ENCODE measurements at regions not wholly inside any gene's neighbourhood (a gene's known extent, or its start where the extent isn't known, plus 50 kb on each side); places are given as distances from the start of the nearest gene placed in this dataset.
"Not testable (repeated sequence)": the region's sequence is repeated elsewhere in the genome, so short reads cannot be mapped to it uniquely, and the experiment has no call there.

DNA sequence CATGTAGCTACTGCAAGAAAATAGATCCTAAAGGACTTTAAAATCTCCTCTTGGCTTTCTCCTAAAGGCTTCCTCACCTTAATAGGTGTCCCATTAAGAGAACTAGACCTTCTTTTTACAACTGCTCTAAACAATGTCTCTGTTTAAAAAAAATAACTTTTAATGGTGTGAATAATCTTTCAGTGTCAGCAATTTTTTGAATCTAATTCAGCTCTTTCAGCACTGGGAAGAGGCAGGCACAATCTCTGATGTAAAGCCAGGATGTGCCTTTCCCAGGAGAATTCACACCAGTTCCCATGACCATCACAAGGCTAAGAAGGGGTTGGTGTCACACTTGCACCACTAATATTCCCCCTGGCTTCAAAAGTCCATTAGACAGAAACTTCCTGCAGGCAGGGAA, 254.6 kb downstream of the XPNPEP1 start:
- Histone ChIP-seq H3K4me1 (ENCODE audit: low read depth) (no peaks in the 10 kb centered on the region), H3K27me3 (no peaks in the 10 kb centered on the region), H3K27ac (no peak overlapping the region), H3K4me3 (no peak overlapping the region), H3K36me3 (no peaks in the 10 kb centered on the region), H3K9me3 (ENCODE audit: low read depth) (no peaks in the 10 kb centered on the region)
- DNase-seq (ENCODE audit: low read depth in 1 of 2, low spot score in 1 of 2) = no peak
- TF ChIP-seq, protein P1, sequence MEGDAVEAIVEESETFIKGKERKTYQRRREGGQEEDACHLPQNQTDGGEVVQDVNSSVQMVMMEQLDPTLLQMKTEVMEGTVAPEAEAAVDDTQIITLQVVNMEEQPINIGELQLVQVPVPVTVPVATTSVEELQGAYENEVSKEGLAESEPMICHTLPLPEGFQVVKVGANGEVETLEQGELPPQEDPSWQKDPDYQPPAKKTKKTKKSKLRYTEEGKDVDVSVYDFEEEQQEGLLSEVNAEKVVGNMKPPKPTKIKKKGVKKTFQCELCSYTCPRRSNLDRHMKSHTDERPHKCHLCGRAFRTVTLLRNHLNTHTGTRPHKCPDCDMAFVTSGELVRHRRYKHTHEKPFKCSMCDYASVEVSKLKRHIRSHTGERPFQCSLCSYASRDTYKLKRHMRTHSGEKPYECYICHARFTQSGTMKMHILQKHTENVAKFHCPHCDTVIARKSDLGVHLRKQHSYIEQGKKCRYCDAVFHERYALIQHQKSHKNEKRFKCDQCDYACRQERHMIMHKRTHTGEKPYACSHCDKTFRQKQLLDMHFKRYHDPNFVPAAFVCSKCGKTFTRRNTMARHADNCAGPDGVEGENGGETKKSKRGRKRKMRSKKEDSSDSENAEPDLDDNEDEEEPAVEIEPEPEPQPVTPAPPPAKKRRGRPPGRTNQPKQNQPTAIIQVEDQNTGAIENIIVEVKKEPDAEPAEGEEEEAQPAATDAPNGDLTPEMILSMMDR (IDR thresholded peaks at IDR 0.05; ENCODE audit: low read depth, low read length) = no peak

DNA sequence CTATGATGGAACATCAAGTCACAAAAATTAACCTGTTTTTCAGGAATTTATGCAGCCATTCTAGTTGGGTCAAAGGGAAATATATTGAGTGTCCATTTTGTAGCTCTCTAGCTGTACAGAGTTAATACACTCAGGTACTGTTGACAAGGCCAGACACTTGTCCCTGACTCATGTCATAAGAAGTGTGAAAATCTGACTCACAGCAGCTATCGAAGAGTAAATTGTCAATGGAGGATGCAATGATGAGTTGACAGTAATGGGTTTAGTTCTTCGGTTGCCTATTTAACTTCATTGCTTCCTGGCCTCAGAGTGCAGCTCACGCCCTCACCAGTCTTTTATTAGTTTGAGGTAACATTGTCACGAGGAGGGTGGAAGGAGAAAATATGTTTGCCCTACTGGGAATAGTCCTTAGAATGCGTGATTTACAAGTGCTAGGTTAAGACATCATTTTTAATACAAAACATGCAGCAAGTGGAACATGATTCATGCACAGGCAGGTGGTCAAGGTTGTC, 255.1 kb downstream of the XPNPEP1 start:
- H3K4me3 ChIP-seq = no peak overlapping the region
- DNase-seq (ENCODE audit: low read depth in 1 of 2, low spot score in 1 of 2) = no peak
- no peaks in the 10 kb centered on the region for H3K9me3 ChIP-seq (ENCODE audit: low read depth)
- no peaks in the 10 kb centered on the region for H3K36me3 ChIP-seq
- no peaks in the 10 kb centered on the region for H3K4me1 ChIP-seq (ENCODE audit: low read depth)
- H3K27me3 ChIP-seq = no peaks in the 10 kb centered on the region
- TF ChIP-seq, protein P1 (IDR thresholded peaks at IDR 0.05; ENCODE audit: low read depth, low read length) = no peak
- H3K27ac ChIP-seq = no peak overlapping the region

DNA sequence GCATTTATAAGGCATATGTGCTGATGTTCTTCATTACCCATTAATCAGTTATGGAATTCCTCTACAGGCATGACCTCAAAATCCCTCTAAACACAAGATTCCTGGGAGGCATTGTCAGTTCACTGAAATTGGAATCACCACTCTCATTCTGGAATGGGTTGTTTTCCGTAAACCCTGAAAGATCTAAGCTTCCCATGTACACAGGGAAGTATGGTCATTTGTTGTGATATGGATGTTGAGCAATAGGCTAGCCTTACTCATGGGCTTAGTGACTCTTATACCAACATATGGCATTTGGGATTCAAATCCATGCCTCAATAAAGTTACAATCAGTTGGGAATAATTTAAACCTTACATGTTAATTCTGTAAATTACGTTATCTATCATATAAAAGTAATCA, 258.0 kb downstream of the XPNPEP1 start:
- Histone ChIP-seq H3K27me3 (no peaks in the 10 kb centered on the region), H3K27ac (no peak overlapping the region), H3K4me1 (ENCODE audit: low read depth) (no peaks in the 10 kb centered on the region), H3K4me3 (no peak overlapping the region), H3K9me3 (ENCODE audit: low read depth) (no peaks in the 10 kb centered on the region), H3K36me3 (no peaks in the 10 kb centered on the region)
- DNase-seq (ENCODE audit: low read depth in 1 of 2, low spot score in 1 of 2) = no peak
- TF ChIP-seq, protein P1 (IDR thresholded peaks at IDR 0.05; ENCODE audit: low read depth, low read length) = no peak

DNA sequence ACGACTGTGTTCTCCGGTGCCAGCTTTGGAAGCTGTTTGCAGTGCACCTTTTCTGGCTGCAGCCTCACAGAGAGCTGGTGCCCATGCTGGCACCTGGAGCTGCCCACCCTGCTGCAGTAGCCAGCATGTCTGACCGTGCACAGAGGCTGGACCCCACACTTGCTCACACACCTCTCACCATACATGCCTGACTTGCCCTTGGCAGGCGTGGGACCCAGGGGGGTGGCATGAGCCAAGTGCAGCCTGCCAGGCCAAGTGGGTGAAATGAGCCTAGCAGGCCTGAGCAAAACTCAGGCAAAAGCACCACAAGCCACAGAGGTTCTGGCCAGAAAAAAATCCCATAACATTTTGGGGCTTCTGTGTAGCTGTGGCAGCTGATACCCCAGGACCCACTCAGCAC, 258.8 kb downstream of the XPNPEP1 start:
- Histone ChIP-seq H3K4me1 (ENCODE audit: low read depth) (no peaks in the 10 kb centered on the region), H3K27me3 (no peaks in the 10 kb centered on the region), H3K36me3 (no peaks in the 10 kb centered on the region), H3K9me3 (ENCODE audit: low read depth) (no peaks in the 10 kb centered on the region), H3K4me3 (no peak overlapping the region), H3K27ac (no peak overlapping the region)
- TF ChIP-seq, protein P1 (IDR thresholded peaks at IDR 0.05; ENCODE audit: low read depth, low read length) = no peak
- DNase-seq (ENCODE audit: low read depth in 1 of 2, low spot score in 1 of 2) = no peak

DNA sequence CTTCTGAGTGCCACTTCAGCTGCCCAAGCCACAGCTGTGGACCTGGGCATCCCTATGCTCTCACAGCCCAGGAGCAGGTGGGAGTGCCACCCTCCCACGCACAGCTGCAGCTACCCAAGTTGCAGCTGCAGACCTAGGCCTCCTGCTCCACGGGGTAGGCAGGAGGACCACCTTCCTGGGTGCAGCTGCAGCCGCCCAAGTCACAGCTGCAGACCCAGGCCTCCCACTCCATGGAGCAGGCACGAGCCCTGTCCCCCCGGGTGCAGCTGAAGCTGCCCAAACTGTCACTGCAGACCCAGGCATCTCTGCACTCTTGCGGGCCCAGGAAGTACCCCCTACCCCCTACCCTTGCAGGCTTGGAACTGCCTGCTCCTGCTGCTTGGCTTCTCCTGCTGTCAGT, 260.2 kb downstream of the XPNPEP1 start:
- H3K27me3 ChIP-seq = no peaks in the 10 kb centered on the region
- no peak for DNase-seq (ENCODE audit: low read depth in 1 of 2, low spot score in 1 of 2)
- H3K4me3 ChIP-seq = no peak overlapping the region
- H3K9me3 ChIP-seq (ENCODE audit: low read depth) = no peaks in the 10 kb centered on the region
- no peaks in the 10 kb centered on the region for H3K4me1 ChIP-seq (ENCODE audit: low read depth)
- TF ChIP-seq, protein P1 (IDR thresholded peaks at IDR 0.05; ENCODE audit: low read depth, low read length) = no peak
- H3K27ac ChIP-seq = no peak overlapping the region
- no peaks in the 10 kb centered on the region for H3K36me3 ChIP-seq

DNA sequence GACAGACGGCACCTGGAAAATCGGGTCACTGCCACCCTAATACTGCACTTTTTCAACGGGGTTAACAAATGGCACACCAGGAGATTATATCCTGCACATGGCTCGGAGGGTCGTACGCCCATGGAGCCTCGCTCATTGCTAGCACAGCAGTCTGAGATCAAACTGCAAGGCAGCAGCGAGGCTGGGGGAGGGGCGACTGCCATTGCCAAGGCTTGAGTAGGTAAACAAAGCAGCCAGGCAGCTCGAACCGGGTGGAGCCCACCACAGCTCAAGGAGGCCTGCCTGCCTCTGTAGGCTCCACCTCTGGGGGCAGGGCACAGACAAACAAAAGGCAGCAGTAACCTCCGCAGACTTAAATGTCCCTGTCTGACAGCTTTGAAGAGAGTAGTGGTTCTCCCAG, 270.7 kb downstream of the XPNPEP1 start:
- not testable (repeated sequence) for H3K27ac ChIP-seq; H3K36me3 ChIP-seq; H3K4me3 ChIP-seq; H3K4me1 ChIP-seq (ENCODE audit: low read depth); H3K27me3 ChIP-seq; H3K9me3 ChIP-seq (ENCODE audit: low read depth); DNase-seq (ENCODE audit: low read depth in 1 of 2, low spot score in 1 of 2)
